H1 (cell line): ENCODE measurements at regions not wholly inside any gene's neighbourhood (a gene's known extent, or its start where the extent isn't known, plus 50 kb on each side); places are given as distances from the start of the nearest gene placed in this dataset.

Experiments used
- CTCF ChIA-PET: fragments of 300-600 bp; sonication (Branson Sonifier 250); formaldehyde crosslinking; loops from one replicate; lab custom pipeline; 2021; ENCODE audit not compliant: partially characterized antibody; lab: Charles Lee
- POLR2A ChIA-PET: fragments of 300-600 bp; sonication (Branson Sonifier 250); formaldehyde crosslinking; loops from one replicate; lab custom pipeline; 2021; ENCODE audit warnings: inconsistent platforms; ENCODE audit not compliant: partially characterized antibody; lab: Charles Lee
- DNase-seq, 2 experiments: peaks; one replicate each; pipeline versions ENCODE4 v3.0.0 to v3.0.0-alpha.2; 2010 to 2022; ENCODE audit warnings: low spot score in 2 of 2, low read depth in 1 of 2, mixed read lengths in 1 of 2
- FAIRE-seq: peaks from 2 replicates; lab custom pipeline; 2011; peaks lifted over from hg19 to GRCh38; lab: Jason Lieb, UNC
- H2AFZ ChIP-seq: 2 replicates; pipeline ENCODE4 v1.8.1; 2012; ENCODE audit warnings: low read length, inconsistent platforms
- H2AK5ac ChIP-seq: 2 replicates; pipeline ENCODE4 v1.6.1; 2013; ENCODE audit warnings: low read depth, low read length
- H2BK120ac ChIP-seq: replicated peaks from 2 replicates; pipeline ENCODE3; 2013; ENCODE audit warnings: low read depth, low read length, inconsistent platforms
- H2BK12ac ChIP-seq: 2 replicates; pipeline ENCODE4 v1.6.1; 2013; ENCODE audit warnings: low read depth, low read length
- H2BK15ac ChIP-seq: 2 replicates; pipeline ENCODE4 v1.6.1; 2013; ENCODE audit warnings: low read length
- H2BK20ac ChIP-seq: 2 replicates; pipeline ENCODE4 v1.6.1; 2013; ENCODE audit warnings: low read length
- H2BK5ac ChIP-seq: 2 replicates; pipeline ENCODE4 v1.6.1; 2013; ENCODE audit warnings: low read depth, low read length
- H3K14ac ChIP-seq: 2 replicates; pipeline ENCODE4 v1.6.1; 2013; ENCODE audit warnings: inconsistent platforms; ENCODE audit not compliant: insufficient read length
- H3K18ac ChIP-seq: 2 replicates; pipeline ENCODE4 v1.6.1; 2013; ENCODE audit warnings: low read length; ENCODE audit errors: extremely low read depth
- H3K23ac ChIP-seq: 2 replicates; pipeline ENCODE4 v1.6.1; 2013; ENCODE audit warnings: inconsistent platforms; ENCODE audit not compliant: insufficient read length
- H3K23me2 ChIP-seq: 2 replicates; pipeline ENCODE4 v1.6.1; 2013; ENCODE audit warnings: low read depth, low read length
- H3K27ac ChIP-seq: 2 replicates; pipeline ENCODE4 v1.6.1; 2011; ENCODE audit warnings: low read depth, low read length, inconsistent platforms
- H3K27me3 ChIP-seq, 4 experiments: replicated peaks in 1 of 4; 1 replicate in 1 of 4; 2 replicates in 3 of 4; pipeline versions ENCODE4 v1.6.1 to v1.8.1; 2011 to 2013; ENCODE audit warnings: low read length in 3 of 4, mild to moderate bottlenecking in 3 of 4, inconsistent platforms in 2 of 4, mixed read lengths in 2 of 4, moderate library complexity in 1 of 4; ENCODE audit not compliant: control insufficient read depth in 3 of 4, insufficient read depth in 3 of 4; ENCODE audit errors: extremely low read depth in 1 of 4
- H3K36me3 ChIP-seq, 4 experiments: 2 replicates each; pipeline versions ENCODE4 v1.6.1 to v1.8.1; 2011 to 2013; ENCODE audit warnings: mild to moderate bottlenecking in 4 of 4, low read length in 3 of 4, moderate library complexity in 2 of 4, control low read depth in 1 of 4, inconsistent platforms in 1 of 4; ENCODE audit not compliant: insufficient read depth in 4 of 4, control insufficient read depth in 2 of 4
- H3K4ac ChIP-seq: replicated peaks from 2 replicates; pipeline ENCODE3; 2013; ENCODE audit warnings: low read length, low read depth, mixed read lengths, inconsistent platforms; ENCODE audit not compliant: insufficient read length
- H3K4me1 ChIP-seq, 4 experiments: replicated peaks in 1 of 4; 1 replicate in 1 of 4; 2 replicates in 3 of 4; pipeline versions ENCODE4 v1.6.1 to v1.8.1; 2011 to 2013; ENCODE audit warnings: low read length in 3 of 4, inconsistent platforms in 2 of 4, mixed read lengths in 1 of 4; ENCODE audit not compliant: insufficient read depth in 4 of 4, control insufficient read depth in 3 of 4
- H3K4me2 ChIP-seq, 2 experiments: 2 replicates each; pipeline versions ENCODE4 v1.6.1 to v1.8.1; 2011 to 2013; ENCODE audit warnings: low read depth in 2 of 2, low read length in 2 of 2, control low read depth in 1 of 2, inconsistent platforms in 1 of 2, mild to moderate bottlenecking in 1 of 2; ENCODE audit not compliant: insufficient read depth in 1 of 2
- H3K4me3 ChIP-seq, 4 experiments: fragments of 200-600, 300-600 bp in 1 of 4; sonication (generic), shearing (Covaris generic), sonication (Bioruptor Twin) in 1 of 4; 2 replicates each; pipeline versions ENCODE4 v1.5.1 to v1.8.1; 2011 to 2016; ENCODE audit warnings: low read length in 4 of 4, low read depth in 3 of 4, control low read depth in 2 of 4, inconsistent platforms in 2 of 4, mild to moderate bottlenecking in 2 of 4, mixed read lengths in 1 of 4, moderate library complexity in 1 of 4; ENCODE audit not compliant: insufficient read depth in 2 of 4; ENCODE audit errors: extremely low read depth in 1 of 4
- H3K56ac ChIP-seq: replicated peaks from 2 replicates; pipeline ENCODE3; 2013; ENCODE audit warnings: low read depth, mild to moderate bottlenecking, mixed read lengths, low read length, inconsistent platforms; ENCODE audit not compliant: insufficient read length
- H3K79me1 ChIP-seq: 2 replicates; pipeline ENCODE4 v1.6.1; 2013; ENCODE audit warnings: low read depth, low read length, control low read depth
- H3K79me2 ChIP-seq, 2 experiments: 2 replicates each; pipeline versions ENCODE4 v1.6.1 to v1.8.1; 2012 to 2013; ENCODE audit warnings: low read length in 2 of 2, mild to moderate bottlenecking in 2 of 2, inconsistent platforms in 1 of 2; ENCODE audit not compliant: insufficient read depth in 2 of 2, control insufficient read depth in 1 of 2
- H3K9ac ChIP-seq, 4 experiments: replicated peaks in 1 of 4; 1 replicate in 1 of 4; 2 replicates in 3 of 4; pipeline versions ENCODE4 v1.6.1 to v1.8.1; 2011 to 2013; ENCODE audit warnings: low read depth in 3 of 4, low read length in 3 of 4, control low read depth in 2 of 4, mild to moderate bottlenecking in 2 of 4, moderate library complexity in 2 of 4, inconsistent platforms in 1 of 4; ENCODE audit errors: extremely low read depth in 1 of 4
- H3K9me3 ChIP-seq, 2 experiments: 2 replicates each; pipeline versions ENCODE4 v1.6.1 to v1.8.1; 2012 to 2013; ENCODE audit warnings: mild to moderate bottlenecking in 2 of 2, moderate library complexity in 2 of 2, control low read depth in 1 of 2, inconsistent platforms in 1 of 2, low read depth in 1 of 2, low read length in 1 of 2, mixed read lengths in 1 of 2; ENCODE audit not compliant: insufficient read depth in 2 of 2
- H4K20me1 ChIP-seq, 2 experiments: replicated peaks in 1 of 2; 2 replicates each; pipeline versions ENCODE3 to v1.8.1; 2011 to 2013; ENCODE audit warnings: inconsistent platforms in 2 of 2, low read length in 2 of 2, mild to moderate bottlenecking in 1 of 2; ENCODE audit not compliant: insufficient read depth in 2 of 2, control insufficient read depth in 1 of 2
- H4K5ac ChIP-seq: 2 replicates; pipeline ENCODE4 v1.6.1; 2013; ENCODE audit warnings: low read length, low read depth, mixed read lengths, inconsistent platforms; ENCODE audit not compliant: insufficient read length
- H4K8ac ChIP-seq: 2 replicates; pipeline ENCODE4 v1.8.0; 2013; ENCODE audit warnings: mild to moderate bottlenecking, moderate library complexity, low read length, inconsistent platforms; ENCODE audit not compliant: insufficient read depth; ENCODE audit errors: extremely low read depth
- H4K91ac ChIP-seq: replicated peaks from 2 replicates; pipeline ENCODE3; 2013; ENCODE audit warnings: low read length, mixed read lengths, inconsistent platforms; ENCODE audit not compliant: insufficient read length
- CBX8 ChIP-seq: fragments of 300-800, 300-1000 bp; sonication (generic); IDR thresholded peaks from 2 replicates; pipeline ENCODE4 v1.7.1; 2016; ENCODE audit warnings: low read depth, low read length, borderline replicate concordance
- KDM1A ChIP-seq: fragments of 200-600, 300-600 bp; sonication (generic); IDR thresholded peaks from 2 replicates; pipeline ENCODE4 v1.7.1; 2016; ENCODE audit warnings: mild to moderate bottlenecking, low read length, borderline replicate concordance
- MAFK ChIP-seq: IDR thresholded peaks from 2 replicates; pipeline ENCODE4 v1.6.1; 2012; ENCODE audit warnings: low read depth, mild to moderate bottlenecking, improper control_type of control experiment, low read length
- WGBS, 2 experiments: shearing (Covaris generic) in 1 of 2; methylation state at CpG; one replicate each; pipeline versions ENCODE4 v1.1.6 to v1.1.7; 2013 to 2015; ENCODE audit warnings: low lambda C conversion rate in 2 of 2, mixed read lengths in 2 of 2, inconsistent platforms in 1 of 2, low coverage in 1 of 2, missing lambda C conversion rate in 1 of 2; ENCODE audit not compliant: insufficient replicate concordance in 2 of 2, insufficient coverage in 1 of 2, insufficient read length in 1 of 2; ENCODE audit errors: extremely low coverage in 1 of 2, missing lambda C conversion rate in 1 of 2; 5-methylcytosine and 5-hydroxymethylcytosine counted together

DNA sequence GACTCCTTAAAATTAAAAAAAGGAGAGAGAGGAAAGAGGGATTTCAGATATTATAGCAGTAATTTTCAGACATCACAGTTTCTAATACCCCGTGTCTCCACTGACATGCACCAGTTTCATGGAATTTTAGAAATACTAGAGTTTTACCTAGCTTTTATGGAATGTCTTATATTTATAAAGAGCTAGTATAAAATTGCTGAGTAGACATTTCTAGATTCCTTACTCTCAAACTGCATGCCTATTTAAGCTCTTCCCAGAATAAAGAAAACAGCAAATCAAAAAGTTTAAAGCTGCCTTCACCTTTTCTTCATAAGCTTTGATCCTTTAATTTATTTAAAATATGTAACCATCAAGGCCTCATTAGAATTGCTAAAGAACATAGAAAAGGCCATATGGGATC is 247.4 kb upstream of the IL12A start:
- no peak overlapping the region for H4K8ac ChIP-seq
- no peak overlapping the region for H3K4me2 ChIP-seq
- H2BK15ac ChIP-seq, result no peak overlapping the region
- no peak overlapping the region for H2BK5ac ChIP-seq
- H4K5ac ChIP-seq, result no peak overlapping the region
- H2AFZ ChIP-seq, result no peak overlapping the region
- no peaks in the 10 kb centered on the region for H4K20me1 ChIP-seq
- no peak overlapping the region for H3K9ac ChIP-seq
- FAIRE-seq, result no peak
- no peak for DNase-seq
- no peaks in the 10 kb centered on the region for H3K36me3 ChIP-seq
- peaks cover 0 to 2% (median 0%) of the 10 kb centered on the region in 4 experiments; a peak in 1 of 7 replicates for H3K4me1 ChIP-seq
- no peak overlapping the region for H2BK20ac ChIP-seq
- TF ChIP-seq CBX8, result no peak
- no peak for TF ChIP-seq KDM1A
- peak; percentile 94 for TF ChIP-seq MAFK
- no peak overlapping the region for H3K4me3 ChIP-seq
- H4K91ac ChIP-seq, result no peak overlapping the region
- no peaks in the 10 kb centered on the region for H3K9me3 ChIP-seq
- no peaks in the 10 kb centered on the region for H3K79me1 ChIP-seq
- H2BK120ac ChIP-seq, result no peak overlapping the region
- 100% methylated on average over 1 of the region's 1 CpG; no CpG with 5 or more reads in 1 of the 2 experiments for WGBS, 2 experiments
- no peak overlapping the region for H3K14ac ChIP-seq
- H3K27me3 ChIP-seq, result no peaks in the 10 kb centered on the region
- ChIA-PET POLR2A (interaction anchor here (0.8 to 1.6 kb wide), 2 partner anchors 9 to 23 kb away, joined by 4 to 7 read pairs; no protein-coding TSS in a partner anchor), CTCF (interaction anchor here (1.2 to 1.6 kb wide), 5 partner anchors 12 to 265 kb away, joined by 3 to 6 read pairs (median 5); no protein-coding TSS in a partner anchor)
- H2AK5ac ChIP-seq, result no peak overlapping the region
- no peaks in the 10 kb centered on the region for H3K23me2 ChIP-seq
- no peak overlapping the region for H3K4ac ChIP-seq
- H2BK12ac ChIP-seq, result no peak overlapping the region
- H3K56ac ChIP-seq, result no peak overlapping the region
- no peak overlapping the region for H3K18ac ChIP-seq
- no peak overlapping the region for H3K27ac ChIP-seq
- no peaks in the 10 kb centered on the region for H3K79me2 ChIP-seq
- no peak overlapping the region for H3K23ac ChIP-seq
